ENCODE measurements at regions not wholly inside any gene's neighbourhood (a gene's known extent, or its start where the extent isn't known, plus 50 kb on each side); places are given as distances from the start of the nearest gene placed in this dataset.

DNA sequence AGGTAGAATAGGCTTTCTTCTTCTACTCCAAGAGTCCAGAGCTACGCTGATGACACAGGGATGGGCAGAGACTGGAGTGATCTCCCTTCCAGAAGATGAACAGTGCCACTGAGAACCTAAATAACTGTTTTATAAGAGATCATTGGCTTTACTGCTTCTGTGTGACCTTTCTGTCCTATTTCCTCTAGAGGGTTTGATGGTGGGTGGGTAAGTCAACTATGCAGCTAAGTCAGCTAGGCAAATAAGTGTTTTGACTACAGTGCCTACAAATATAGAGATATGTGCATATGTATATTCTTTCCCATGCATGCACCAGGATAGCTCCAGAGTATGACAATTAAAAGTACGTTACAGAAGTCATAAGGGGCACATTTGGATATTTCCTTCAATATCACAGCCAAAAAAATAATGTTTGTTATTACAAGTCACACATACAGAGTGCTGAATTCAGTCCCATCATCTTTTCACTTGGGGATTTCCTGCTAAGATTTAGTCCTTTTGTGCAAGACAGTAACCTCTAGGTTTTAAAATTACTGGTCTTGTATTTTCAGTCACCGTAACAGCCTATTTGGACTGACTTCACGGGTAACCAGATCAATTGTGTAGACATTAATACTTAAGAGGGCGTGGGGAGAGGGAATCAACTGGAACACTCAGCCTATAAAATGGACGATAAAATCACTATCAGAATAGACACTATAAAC lies 412.6 kb upstream of the SOX5 start:
- Histone ChIP-seq H3K36me3 (no peaks in the 10 kb centered on the region), H3K4me1 (no peaks in the 10 kb centered on the region), H3K27ac (no peak overlapping the region), H3K4me3 (no peak overlapping the region), H3K27me3 (no peaks in the 10 kb centered on the region), H3K9me3 (no peaks in the 10 kb centered on the region)
- 66 to 84% methylated on average over 6 of the region's 6 CpGs for WGBS, 2 donors
- TF ChIP-seq, protein P1, sequence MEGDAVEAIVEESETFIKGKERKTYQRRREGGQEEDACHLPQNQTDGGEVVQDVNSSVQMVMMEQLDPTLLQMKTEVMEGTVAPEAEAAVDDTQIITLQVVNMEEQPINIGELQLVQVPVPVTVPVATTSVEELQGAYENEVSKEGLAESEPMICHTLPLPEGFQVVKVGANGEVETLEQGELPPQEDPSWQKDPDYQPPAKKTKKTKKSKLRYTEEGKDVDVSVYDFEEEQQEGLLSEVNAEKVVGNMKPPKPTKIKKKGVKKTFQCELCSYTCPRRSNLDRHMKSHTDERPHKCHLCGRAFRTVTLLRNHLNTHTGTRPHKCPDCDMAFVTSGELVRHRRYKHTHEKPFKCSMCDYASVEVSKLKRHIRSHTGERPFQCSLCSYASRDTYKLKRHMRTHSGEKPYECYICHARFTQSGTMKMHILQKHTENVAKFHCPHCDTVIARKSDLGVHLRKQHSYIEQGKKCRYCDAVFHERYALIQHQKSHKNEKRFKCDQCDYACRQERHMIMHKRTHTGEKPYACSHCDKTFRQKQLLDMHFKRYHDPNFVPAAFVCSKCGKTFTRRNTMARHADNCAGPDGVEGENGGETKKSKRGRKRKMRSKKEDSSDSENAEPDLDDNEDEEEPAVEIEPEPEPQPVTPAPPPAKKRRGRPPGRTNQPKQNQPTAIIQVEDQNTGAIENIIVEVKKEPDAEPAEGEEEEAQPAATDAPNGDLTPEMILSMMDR (IDR thresholded peaks at IDR 0.05): no peak
- intact Hi-C loops (cut with DNase I): no loop called here
- no peak for ATAC-seq
- no peak for DNase-seq
- FAIRE-seq: no peak

DNA sequence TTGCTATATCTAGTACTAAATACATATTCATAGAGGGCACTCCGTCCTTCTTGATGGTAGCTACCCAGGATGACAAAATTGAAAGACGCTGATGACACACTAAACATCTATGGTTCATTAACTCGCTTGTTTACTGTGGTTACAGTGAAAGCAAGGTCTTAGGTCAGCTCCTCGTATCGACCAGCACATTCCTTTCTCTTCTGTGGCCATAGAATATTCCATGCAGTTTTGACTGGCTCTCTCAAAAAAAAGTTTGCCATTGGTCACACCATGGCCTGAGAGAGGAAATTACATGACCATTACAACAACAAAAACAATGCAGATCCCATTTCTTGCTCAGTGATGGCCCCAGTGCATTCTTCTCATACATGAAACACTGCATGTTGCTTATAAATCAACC lies 411.4 kb upstream of the SOX5 start:
- FAIRE-seq: no peak
- Histone ChIP-seq H3K9me3 (no peaks in the 10 kb centered on the region), H3K4me3 (no peak overlapping the region), H3K4me1 (no peaks in the 10 kb centered on the region), H3K27me3 (no peaks in the 10 kb centered on the region), H3K27ac (no peak overlapping the region), H3K36me3 (no peaks in the 10 kb centered on the region)
- TF ChIP-seq, protein P1 (IDR thresholded peaks at IDR 0.05): no peak
- DNase-seq: no peak
- 22 to 39% methylated on average over 5 of the region's 5 CpGs for WGBS, 2 donors
- ATAC-seq: no peak
- intact Hi-C loops (cut with DNase I): no loop called here

DNA sequence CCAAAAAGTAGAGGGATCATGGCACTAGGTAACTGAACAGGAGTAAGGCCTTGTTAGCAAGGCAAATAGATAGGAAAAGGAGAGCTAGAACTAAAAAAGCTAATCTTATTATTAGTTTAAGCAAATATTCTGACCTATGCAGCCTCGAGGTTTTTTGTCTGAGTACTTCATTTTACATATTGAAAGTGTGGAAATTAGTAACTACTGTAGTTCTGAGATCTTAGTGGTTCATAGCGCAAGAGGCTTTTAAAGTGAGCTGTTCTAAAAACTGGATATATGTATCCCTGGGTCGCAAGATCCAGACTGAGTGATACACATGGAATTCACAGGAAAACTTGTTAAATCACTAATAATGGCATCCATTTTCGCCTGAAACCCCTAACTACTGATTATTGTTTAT lies 411.0 kb upstream of the SOX5 start:
- FAIRE-seq (no peak), DNase-seq (no peak), ATAC-seq (no peak)
- intact Hi-C loops (cut with DNase I): no loop called here
- no peaks in the 10 kb centered on the region for H3K4me1 ChIP-seq
- WGBS, 2 donors: 53 to 57% methylated on average over 4 of the region's 4 CpGs
- H3K27me3 ChIP-seq: no peaks in the 10 kb centered on the region
- H3K36me3 ChIP-seq: no peaks in the 10 kb centered on the region
- TF ChIP-seq, protein P1 (IDR thresholded peaks at IDR 0.05): no peak
- H3K9me3 ChIP-seq: no peaks in the 10 kb centered on the region
- no peak overlapping the region for H3K4me3 ChIP-seq
- H3K27ac ChIP-seq: no peak overlapping the region

DNA sequence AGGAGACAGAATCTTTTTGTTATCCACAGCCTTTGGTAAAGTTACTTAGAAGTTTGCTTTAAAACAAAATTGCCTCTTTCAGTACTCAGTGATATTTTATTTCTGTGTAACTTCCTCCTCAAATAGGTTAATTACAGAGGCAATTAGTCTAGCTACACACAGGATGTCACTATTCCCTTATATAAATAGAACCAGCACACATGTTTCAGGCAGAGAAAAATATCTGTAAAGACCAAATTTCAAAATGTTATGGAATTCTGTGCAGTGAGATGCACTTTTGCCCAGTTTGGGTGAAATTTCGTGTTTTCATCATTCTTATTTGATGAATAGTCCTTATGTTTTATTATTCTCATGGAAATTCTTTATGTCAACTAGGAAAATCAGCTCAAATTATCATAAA lies 410.6 kb upstream of the SOX5 start:
- Histone ChIP-seq H3K4me1 (no peaks in the 10 kb centered on the region), H3K27ac (no peak overlapping the region), H3K4me3 (no peak overlapping the region), H3K36me3 (no peaks in the 10 kb centered on the region), H3K9me3 (no peaks in the 10 kb centered on the region), H3K27me3 (no peaks in the 10 kb centered on the region)
- DNase-seq (no peak), FAIRE-seq (no peak), ATAC-seq (peak in 1 of 4 donors; percentile 47)
- intact Hi-C loops (cut with DNase I): no loop called here
- WGBS, 2 donors: 43 to 47% methylated on average over 1 of the region's 1 CpG
- TF ChIP-seq, protein P1 (IDR thresholded peaks at IDR 0.05): no peak

DNA sequence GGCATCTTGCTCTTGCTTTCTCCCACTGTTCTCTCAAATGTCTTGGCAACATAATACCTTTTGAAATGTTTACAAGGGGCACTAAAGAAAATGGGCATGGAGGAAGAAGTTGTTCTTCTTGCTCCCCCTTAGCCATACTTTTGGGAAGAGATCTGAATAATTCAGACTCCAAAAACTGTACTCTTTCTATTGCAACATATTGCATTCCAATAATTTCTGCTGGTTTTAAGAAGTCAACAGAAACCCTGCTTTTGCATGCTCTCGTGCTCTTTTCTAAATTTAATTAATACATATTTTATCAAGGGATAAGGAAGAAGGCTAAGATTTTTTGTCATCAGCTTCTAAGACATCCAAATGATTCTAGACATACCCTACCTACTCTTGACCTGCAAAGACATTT lies 409.9 kb upstream of the SOX5 start:
- DNase-seq (no peak), ATAC-seq (no peak), FAIRE-seq (no peak)
- WGBS, 2 donors: 55 to 79% methylated on average over 1 of the region's 1 CpG
- H3K4me3 ChIP-seq: no peak overlapping the region
- no peaks in the 10 kb centered on the region for H3K4me1 ChIP-seq
- intact Hi-C loops (cut with DNase I): no loop called here
- H3K27ac ChIP-seq: no peak overlapping the region
- TF ChIP-seq, protein P1 (IDR thresholded peaks at IDR 0.05): no peak
- H3K9me3 ChIP-seq: no peaks in the 10 kb centered on the region
- H3K36me3 ChIP-seq: no peaks in the 10 kb centered on the region
- no peaks in the 10 kb centered on the region for H3K27me3 ChIP-seq

Measured in pancreas (tissue), 10 donors.